ENCODE measurements at regions not wholly inside any gene's neighbourhood (a gene's known extent, or its start where the extent isn't known, plus 50 kb on each side); places are given as distances from the start of the nearest gene placed in this dataset.

GRCh38 chr18:24582771-24583170 lies 122.3 kb downstream of the HRH4 start:
- TF ChIP-seq CTCF (IDR thresholded peaks at IDR 0.05; ENCODE audit: control extremely low read depth, extremely low read depth, low read depth, missing control alignments) = no peak
- ChIA-PET POLR2A (no interaction called here), CTCF (no interaction called here)
- no peak for DNase-seq (ENCODE audit: extremely low spot score)

GRCh38 chr18:24584205-24584604 lies 123.8 kb downstream of the HRH4 start:
- POLR2A ChIA-PET = no interaction called here
- no peak for TF ChIP-seq CTCF (IDR thresholded peaks at IDR 0.05; ENCODE audit: control extremely low read depth, extremely low read depth, low read depth, missing control alignments)
- CTCF ChIA-PET = no interaction called here
- DNase-seq (ENCODE audit: extremely low spot score) = no peak

- no peak for DNase-seq (ENCODE audit: extremely low spot score)
- ChIA-PET POLR2A (no interaction called here), CTCF (no interaction called here)
- TF ChIP-seq CTCF (IDR thresholded peaks at IDR 0.05; ENCODE audit: control extremely low read depth, extremely low read depth, low read depth, missing control alignments) = no peak
Measured at GRCh38 chr18:24584813-24585212, 124.4 kb downstream of the HRH4 start.

- no peak for DNase-seq (ENCODE audit: extremely low spot score)
- TF ChIP-seq CTCF (IDR thresholded peaks at IDR 0.05; ENCODE audit: control extremely low read depth, extremely low read depth, low read depth, missing control alignments) = no peak
- CTCF ChIA-PET = no interaction called here
- POLR2A ChIA-PET = no interaction called here
Measured at GRCh38 chr18:24585996-24586566, 125.6 kb downstream of the HRH4 start.

GRCh38 chr18:24586662-24587360 lies 126.4 kb downstream of the HRH4 start:
- POLR2A ChIA-PET = no interaction called here
- CTCF ChIA-PET = no interaction called here
- no peak for TF ChIP-seq CTCF (IDR thresholded peaks at IDR 0.05; ENCODE audit: control extremely low read depth, extremely low read depth, low read depth, missing control alignments)
- DNase-seq (ENCODE audit: extremely low spot score) = no peak

GRCh38 chr18:24588440-24588839 lies 128.0 kb downstream of the HRH4 start:
- ChIA-PET POLR2A (no interaction called here), CTCF (interaction anchor here (1.0 to 1.7 kb wide), 2 partner anchors 10 to 12 kb away, joined by 3 to 4 read pairs; no protein-coding TSS in a partner anchor)
- DNase-seq (ENCODE audit: extremely low spot score) = no peak
- no peak for TF ChIP-seq CTCF (IDR thresholded peaks at IDR 0.05; ENCODE audit: control extremely low read depth, extremely low read depth, low read depth, missing control alignments)
